ENCODE measurements at regions not wholly inside any gene's neighbourhood (a gene's known extent, or its start where the extent isn't known, plus 50 kb on each side); places are given as distances from the start of the nearest gene placed in this dataset.

DNA sequence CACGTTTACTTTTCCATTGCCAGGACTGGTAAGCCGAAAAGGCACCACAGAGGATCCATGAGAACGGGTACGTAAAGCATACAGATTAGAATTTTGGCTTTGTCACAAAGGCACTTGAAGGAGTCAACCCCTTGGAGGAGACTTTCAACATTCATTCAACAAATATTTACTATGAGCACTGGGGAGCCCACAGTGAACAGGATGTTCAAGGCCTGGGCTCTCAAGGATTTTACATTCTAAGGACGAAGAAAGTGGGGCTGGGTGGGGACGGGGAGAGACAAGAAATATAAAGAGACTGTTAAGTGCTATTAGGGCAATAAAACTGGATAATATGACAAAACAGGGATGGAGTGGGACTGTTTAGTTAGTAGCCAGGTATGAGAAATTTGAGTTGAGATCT lies 66.0 kb downstream of the KLF4 start:
- Histone ChIP-seq H2BK15ac (ENCODE audit: low read depth, poor library complexity, severe bottlenecking) (no peak overlapping the region), H3K9ac (ENCODE audit: low read length) (no peak overlapping the region), H2BK12ac (ENCODE audit: low read length in 2 of 2) (no peak overlapping the region), H4K8ac (ENCODE audit: low read length) (no peak overlapping the region), H3K27ac (ENCODE audit: low read length, poor library complexity, severe bottlenecking) (no peak overlapping the region), H3K18ac (ENCODE audit: low read depth in 1 of 2, low read length in 2 of 2) (peak overlapping the region in 1 of 2 experiments; percentile 5), H2BK120ac (ENCODE audit: low read depth, low read length) (no peak overlapping the region), H3K27me3 (ENCODE audit: control insufficient read depth in 1 of 2, insufficient read depth in 1 of 2, low read length in 2 of 2) (peaks cover 0 to 8% of the 10 kb centered on the region in 2 experiments), H3K4me2 (ENCODE audit: low read length, poor library complexity, severe bottlenecking) (no peak overlapping the region), H3K4me1 (ENCODE audit: control insufficient read depth, insufficient read depth, low read depth, low read length) (peaks cover 3% of the 10 kb centered on the region), H3K4me3 (ENCODE audit: insufficient read depth in 1 of 2, low read depth in 1 of 2, low read length in 2 of 2) (no peak overlapping the region), H3K36me3 (ENCODE audit: control insufficient read depth in 1 of 2, insufficient read depth in 2 of 2, low read depth in 1 of 2, low read length in 2 of 2) (no peaks in the 10 kb centered on the region), H2BK5ac (ENCODE audit: low read depth, low read length, poor library complexity, severe bottlenecking) (no peak overlapping the region), H2AK5ac (ENCODE audit: low read length, severe bottlenecking) (no peak overlapping the region), H3K23ac (ENCODE audit: low read length in 2 of 2) (no peak overlapping the region), H3K14ac (ENCODE audit: low read length in 2 of 2) (no peak overlapping the region), H2AFZ (ENCODE audit: low read depth, low read length) (no peak overlapping the region), H3K4ac (ENCODE audit: low read depth in 1 of 2, low read length in 2 of 2) (no peak overlapping the region), H4K91ac (ENCODE audit: low read length) (no peak overlapping the region), H3K79me1 (replicated peaks; ENCODE audit: low read length, poor library complexity, severe bottlenecking) (no peaks in the 10 kb centered on the region), H3K9me3 (ENCODE audit: control insufficient read depth, low read length) (no peaks in the 10 kb centered on the region)
- no peak for DNase-seq
- 94% methylated on average over 6 of the region's 6 CpGs for whole genome bisulfite sequencing

DNA sequence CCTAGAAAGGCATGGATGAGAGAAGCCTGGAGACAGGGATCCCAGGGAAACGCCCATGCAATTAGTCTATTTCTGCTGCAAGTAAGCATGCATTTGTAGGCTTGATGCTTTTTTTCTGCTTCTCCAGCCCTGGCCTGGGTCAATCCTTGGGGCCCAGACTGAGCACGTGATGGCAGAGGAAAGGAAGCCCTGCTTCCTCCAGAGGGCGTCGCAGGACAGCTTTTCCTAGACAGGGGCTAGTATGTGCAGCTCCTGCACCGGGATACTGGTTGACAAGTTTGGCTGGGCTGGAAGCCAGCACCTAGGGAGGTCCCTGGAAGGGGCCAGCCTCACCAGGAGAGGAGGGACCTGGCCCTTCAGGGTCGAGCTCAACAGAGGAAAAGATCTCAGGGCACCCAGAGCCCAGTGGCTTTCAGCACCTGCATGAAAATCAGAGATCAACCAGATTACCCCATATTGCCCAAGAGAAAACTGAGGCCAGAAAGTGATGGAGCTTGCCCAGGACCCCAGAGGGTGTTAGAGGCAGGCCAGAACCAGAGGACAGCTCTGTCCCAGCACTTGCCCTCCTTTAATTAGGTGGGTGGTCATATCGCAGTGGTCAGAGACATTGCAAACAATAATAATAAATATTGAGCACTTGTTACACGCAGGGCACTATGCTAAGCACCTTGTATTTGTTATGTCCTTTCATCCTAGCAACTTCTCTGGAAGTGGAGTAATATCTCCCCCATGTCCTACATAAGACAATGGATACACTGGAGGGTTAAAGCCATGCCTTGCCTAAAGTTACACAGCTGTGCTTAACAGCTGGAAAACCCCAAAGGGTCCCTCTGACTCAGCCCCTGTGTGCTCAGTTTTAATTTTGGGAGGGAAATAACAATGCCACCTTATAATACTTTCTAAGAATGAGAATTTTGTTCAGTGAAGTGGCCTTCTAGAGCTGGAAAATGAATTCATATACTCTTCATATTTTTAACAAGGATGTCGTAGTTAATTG lies 67.1 kb downstream of the KLF4 start:
- no peak overlapping the region for H3K14ac ChIP-seq (ENCODE audit: low read length in 2 of 2)
- H3K4me1 ChIP-seq (ENCODE audit: control insufficient read depth, insufficient read depth, low read depth, low read length) = peaks cover 3% of the 10 kb centered on the region
- peak; percentile 86 for DNase-seq
- no peak overlapping the region for H3K27ac ChIP-seq (ENCODE audit: low read length, poor library complexity, severe bottlenecking)
- no peak overlapping the region for H4K8ac ChIP-seq (ENCODE audit: low read length)
- H2AK5ac ChIP-seq (ENCODE audit: low read length, severe bottlenecking) = no peak overlapping the region
- H2BK120ac ChIP-seq (ENCODE audit: low read depth, low read length) = no peak overlapping the region
- H3K4ac ChIP-seq (ENCODE audit: low read depth in 1 of 2, low read length in 2 of 2) = no peak overlapping the region
- H3K9ac ChIP-seq (ENCODE audit: low read length) = no peak overlapping the region
- no peak overlapping the region for H3K4me2 ChIP-seq (ENCODE audit: low read length, poor library complexity, severe bottlenecking)
- H2AFZ ChIP-seq (ENCODE audit: low read depth, low read length) = no peak overlapping the region
- H3K23ac ChIP-seq (ENCODE audit: low read length in 2 of 2) = no peak overlapping the region
- H2BK15ac ChIP-seq (ENCODE audit: low read depth, poor library complexity, severe bottlenecking) = no peak overlapping the region
- no peaks in the 10 kb centered on the region for H3K36me3 ChIP-seq (ENCODE audit: control insufficient read depth in 1 of 2, insufficient read depth in 2 of 2, low read depth in 1 of 2, low read length in 2 of 2)
- H2BK5ac ChIP-seq (ENCODE audit: low read depth, low read length, poor library complexity, severe bottlenecking) = no peak overlapping the region
- H3K9me3 ChIP-seq (ENCODE audit: control insufficient read depth, low read length) = no peaks in the 10 kb centered on the region
- H2BK12ac ChIP-seq (ENCODE audit: low read length in 2 of 2) = no peak overlapping the region
- H4K91ac ChIP-seq (ENCODE audit: low read length) = no peak overlapping the region
- H3K27me3 ChIP-seq (ENCODE audit: control insufficient read depth in 1 of 2, insufficient read depth in 1 of 2, low read length in 2 of 2) = peaks cover 0 to 8% of the 10 kb centered on the region in 2 experiments
- H3K79me1 ChIP-seq (replicated peaks; ENCODE audit: low read length, poor library complexity, severe bottlenecking) = no peaks in the 10 kb centered on the region
- H3K18ac ChIP-seq (ENCODE audit: low read depth in 1 of 2, low read length in 2 of 2) = no peak overlapping the region
- whole genome bisulfite sequencing = 22% methylated on average over 8 of the region's 9 CpGs
- H3K4me3 ChIP-seq (ENCODE audit: insufficient read depth in 1 of 2, low read depth in 1 of 2, low read length in 2 of 2) = no peak overlapping the region

DNA sequence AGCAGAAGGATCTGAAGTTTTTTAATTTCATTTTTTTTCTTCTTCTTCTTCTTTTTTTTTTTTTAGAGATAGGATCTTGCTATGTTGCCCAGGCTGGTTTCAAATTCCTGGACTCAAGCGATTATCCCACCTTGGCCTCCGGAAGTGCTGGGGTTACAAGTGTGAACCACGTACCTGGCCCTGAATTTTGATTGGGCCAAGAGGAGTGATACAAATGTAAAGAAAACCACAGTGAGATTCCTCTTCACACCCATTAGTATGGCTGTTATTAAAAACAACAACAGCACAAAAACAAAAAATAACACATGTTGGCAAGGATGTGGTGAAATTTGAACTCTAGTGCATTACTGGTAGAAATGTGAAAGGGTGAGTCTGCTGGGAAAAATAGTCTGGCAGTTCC lies 79.1 kb downstream of the KLF4 start:
- Histone ChIP-seq H3K4me2 (ENCODE audit: low read length, poor library complexity, severe bottlenecking) (no peak overlapping the region), H2BK12ac (ENCODE audit: low read length in 2 of 2) (no peak overlapping the region), H3K4me1 (ENCODE audit: control insufficient read depth, insufficient read depth, low read depth, low read length) (no peaks in the 10 kb centered on the region), H3K23ac (ENCODE audit: low read length in 2 of 2) (no peak overlapping the region), H4K8ac (ENCODE audit: low read length) (no peak overlapping the region), H2AK5ac (ENCODE audit: low read length, severe bottlenecking) (no peak overlapping the region), H3K79me1 (replicated peaks; ENCODE audit: low read length, poor library complexity, severe bottlenecking) (no peaks in the 10 kb centered on the region), H3K9ac (ENCODE audit: low read length) (no peak overlapping the region), H2BK120ac (ENCODE audit: low read depth, low read length) (no peak overlapping the region), H3K27me3 (ENCODE audit: control insufficient read depth in 1 of 2, insufficient read depth in 1 of 2, low read length in 2 of 2) (peaks cover 0 to 7% of the 10 kb centered on the region in 2 experiments), H3K4ac (ENCODE audit: low read depth in 1 of 2, low read length in 2 of 2) (no peak overlapping the region), H2BK5ac (ENCODE audit: low read depth, low read length, poor library complexity, severe bottlenecking) (no peak overlapping the region), H3K4me3 (ENCODE audit: insufficient read depth in 1 of 2, low read depth in 1 of 2, low read length in 2 of 2) (no peak overlapping the region), H2BK15ac (ENCODE audit: low read depth, poor library complexity, severe bottlenecking) (no peak overlapping the region), H3K9me3 (ENCODE audit: control insufficient read depth, low read length) (no peaks in the 10 kb centered on the region), H2AFZ (ENCODE audit: low read depth, low read length) (no peak overlapping the region), H3K36me3 (ENCODE audit: control insufficient read depth in 1 of 2, insufficient read depth in 2 of 2, low read depth in 1 of 2, low read length in 2 of 2) (no peaks in the 10 kb centered on the region), H3K14ac (ENCODE audit: low read length in 2 of 2) (no peak overlapping the region), H4K91ac (ENCODE audit: low read length) (no peak overlapping the region), H3K27ac (ENCODE audit: low read length, poor library complexity, severe bottlenecking) (no peak overlapping the region), H3K18ac (ENCODE audit: low read depth in 1 of 2, low read length in 2 of 2) (no peak overlapping the region)
- no CpG with 5 or more reads among the region's 3 CpGs for WGBS
- no peak for DNase-seq

DNA sequence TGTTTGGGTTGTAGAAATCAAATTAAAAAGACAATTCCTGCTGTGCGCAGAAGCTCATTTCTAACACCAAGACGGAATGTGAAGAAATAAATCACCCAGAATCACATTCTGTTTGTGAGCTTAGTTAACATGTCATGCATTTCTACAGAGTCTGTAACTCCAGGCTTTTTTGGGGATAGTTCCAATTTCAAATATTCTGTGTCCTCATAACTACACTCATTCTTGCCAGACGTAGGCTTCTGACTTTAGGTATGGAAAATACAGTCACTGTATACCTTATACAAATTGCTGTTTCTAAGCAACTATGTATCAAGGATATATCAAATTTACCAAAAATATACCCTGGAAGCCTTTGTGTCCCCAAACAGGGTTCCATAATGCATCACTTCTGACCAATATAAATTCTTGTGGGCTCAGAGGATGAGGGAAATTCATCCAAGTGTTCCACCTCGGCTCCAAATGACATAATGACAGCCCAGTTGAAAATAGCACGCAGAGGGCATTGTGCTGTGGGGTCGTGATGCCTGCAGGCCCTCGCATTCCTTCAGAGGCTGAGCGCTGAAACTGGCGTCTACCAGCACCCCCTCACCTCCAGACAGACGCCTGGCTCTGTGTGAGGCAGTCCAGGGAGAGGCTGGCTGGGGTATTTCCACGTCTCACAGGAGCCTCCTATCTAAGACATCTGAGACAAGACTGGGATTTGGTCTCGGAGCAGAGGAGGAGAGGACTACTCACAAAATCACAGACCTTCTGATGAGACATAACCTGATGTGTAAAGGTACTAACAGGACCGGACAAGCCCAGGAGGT lies 79.8 kb downstream of the KLF4 start:
- H3K4me2 ChIP-seq (ENCODE audit: low read length, poor library complexity, severe bottlenecking) = no peak overlapping the region
- H3K36me3 ChIP-seq (ENCODE audit: control insufficient read depth in 1 of 2, insufficient read depth in 2 of 2, low read depth in 1 of 2, low read length in 2 of 2) = no peaks in the 10 kb centered on the region
- DNase-seq = no peak
- no peak overlapping the region for H2BK15ac ChIP-seq (ENCODE audit: low read depth, poor library complexity, severe bottlenecking)
- H2BK12ac ChIP-seq (ENCODE audit: low read length in 2 of 2) = no peak overlapping the region
- H2AFZ ChIP-seq (ENCODE audit: low read depth, low read length) = no peak overlapping the region
- H3K23ac ChIP-seq (ENCODE audit: low read length in 2 of 2) = no peak overlapping the region
- H3K4ac ChIP-seq (ENCODE audit: low read depth in 1 of 2, low read length in 2 of 2) = no peak overlapping the region
- no peak overlapping the region for H3K18ac ChIP-seq (ENCODE audit: low read depth in 1 of 2, low read length in 2 of 2)
- no peak overlapping the region for H2BK5ac ChIP-seq (ENCODE audit: low read depth, low read length, poor library complexity, severe bottlenecking)
- H3K27me3 ChIP-seq (ENCODE audit: control insufficient read depth in 1 of 2, insufficient read depth in 1 of 2, low read length in 2 of 2) = peaks cover 0 to 7% of the 10 kb centered on the region in 2 experiments
- WGBS = 81% methylated on average over 8 of the region's 13 CpGs
- no peak overlapping the region for H3K9ac ChIP-seq (ENCODE audit: low read length)
- no peaks in the 10 kb centered on the region for H3K9me3 ChIP-seq (ENCODE audit: control insufficient read depth, low read length)
- no peak overlapping the region for H2AK5ac ChIP-seq (ENCODE audit: low read length, severe bottlenecking)
- no peak overlapping the region for H3K14ac ChIP-seq (ENCODE audit: low read length in 2 of 2)
- no peak overlapping the region for H4K8ac ChIP-seq (ENCODE audit: low read length)
- no peaks in the 10 kb centered on the region for H3K79me1 ChIP-seq (replicated peaks; ENCODE audit: low read length, poor library complexity, severe bottlenecking)
- no peak overlapping the region for H3K27ac ChIP-seq (ENCODE audit: low read length, poor library complexity, severe bottlenecking)
- no peaks in the 10 kb centered on the region for H3K4me1 ChIP-seq (ENCODE audit: control insufficient read depth, insufficient read depth, low read depth, low read length)
- H4K91ac ChIP-seq (ENCODE audit: low read length) = no peak overlapping the region
- no peak overlapping the region for H3K4me3 ChIP-seq (ENCODE audit: insufficient read depth in 1 of 2, low read depth in 1 of 2, low read length in 2 of 2)
- H2BK120ac ChIP-seq (ENCODE audit: low read depth, low read length) = no peak overlapping the region

Data from mesenchymal stem cell (in vitro differentiated cells and primary cell).